GM19023 (cell line): ENCODE measurements at regions not wholly inside any gene's neighbourhood (a gene's known extent, or its start where the extent isn't known, plus 50 kb on each side); places are given as distances from the start of the nearest gene placed in this dataset.

Experiments
- ATAC-seq: cut with Tn5 transposase; IDR thresholded peaks from one replicate; pipeline ENCODE4 v1.9.1; 2021; ENCODE audit warnings: mild to moderate bottlenecking, moderate library complexity; ENCODE audit not compliant: unreplicated experiment

GRCh38 chr9:82679472-82679871 is 383.5 kb downstream of the RASEF start:
- ATAC-seq = no peak

DNA sequence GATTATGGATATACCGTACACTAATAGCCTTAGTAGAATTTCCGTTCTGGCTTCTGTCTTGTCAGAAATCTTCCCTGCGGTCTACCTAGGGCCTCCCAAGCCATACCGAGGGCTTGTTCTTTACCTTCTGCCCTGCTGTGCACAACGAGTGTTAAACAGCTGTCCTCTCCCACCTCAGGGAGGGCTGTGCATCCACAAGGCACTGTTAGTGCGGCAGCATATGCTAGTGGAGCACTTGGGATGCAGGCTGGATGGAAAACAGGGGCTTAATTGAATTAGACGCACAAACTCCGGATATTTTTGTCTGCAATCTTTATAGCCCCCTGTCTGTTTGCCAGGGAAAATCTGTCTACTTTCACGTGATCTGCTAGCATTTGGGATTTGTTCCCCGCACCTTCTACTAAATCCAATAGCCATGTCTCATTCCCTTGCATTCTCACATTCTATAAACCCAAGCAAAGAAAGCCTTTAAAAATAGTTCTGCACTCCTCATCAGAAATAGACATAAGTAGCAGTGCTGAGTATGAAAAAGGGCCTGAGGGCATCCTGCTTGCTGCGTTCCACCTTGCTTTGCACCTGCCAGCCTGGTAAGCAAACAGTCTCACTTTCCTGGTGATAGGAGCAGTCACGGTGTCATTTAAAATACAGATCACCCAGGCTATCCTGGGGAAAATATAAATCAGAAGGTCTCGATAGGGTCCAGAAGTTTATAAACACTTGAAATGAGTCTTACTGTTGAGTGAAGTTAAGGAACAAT is 382.6 kb downstream of the RASEF start:
- ATAC-seq = no peak

DNA sequence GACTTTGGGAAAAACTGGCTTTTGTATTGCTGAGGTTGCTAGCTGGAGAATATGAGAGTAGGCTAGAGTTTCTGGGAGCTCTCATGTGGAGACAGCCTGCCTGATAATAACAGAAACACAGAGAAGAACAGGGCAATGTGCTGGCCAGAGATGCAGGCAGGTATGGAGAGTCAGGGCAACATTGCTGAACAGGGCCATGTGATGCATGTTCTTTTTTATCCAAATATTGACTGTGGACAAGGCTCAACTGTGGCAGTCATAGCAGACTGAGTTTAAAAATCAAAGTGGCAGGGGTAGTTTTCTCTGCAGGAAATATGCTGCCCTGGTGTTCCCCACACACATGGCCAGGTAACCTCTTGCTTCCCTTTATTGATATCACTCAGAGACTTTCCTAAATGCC is 381.1 kb downstream of the RASEF start:
- ATAC-seq = no peak

DNA sequence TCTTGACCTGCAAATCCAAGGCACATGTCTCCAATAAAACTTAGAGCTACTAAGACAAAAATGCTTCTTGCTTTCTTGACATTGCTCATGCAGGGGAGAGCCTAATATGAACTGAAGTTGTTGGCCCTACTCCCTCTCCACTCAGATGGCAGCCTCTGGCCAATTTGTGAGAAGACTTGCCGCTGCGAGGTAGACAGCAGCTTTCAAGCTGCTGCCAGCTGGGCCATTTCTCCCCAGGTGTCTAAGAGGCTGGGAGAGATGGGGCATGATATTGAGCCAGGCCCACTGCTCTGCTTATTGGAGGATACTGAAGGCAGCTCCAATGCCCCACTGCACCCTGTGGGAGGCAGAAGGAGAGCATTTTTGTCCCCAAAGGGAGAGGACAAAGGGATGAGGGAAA is 380.5 kb downstream of the RASEF start:
- ATAC-seq = no peak

GRCh38 chr9:82695704-82696103 is 367.2 kb downstream of the RASEF start:
- ATAC-seq = no peak

DNA sequence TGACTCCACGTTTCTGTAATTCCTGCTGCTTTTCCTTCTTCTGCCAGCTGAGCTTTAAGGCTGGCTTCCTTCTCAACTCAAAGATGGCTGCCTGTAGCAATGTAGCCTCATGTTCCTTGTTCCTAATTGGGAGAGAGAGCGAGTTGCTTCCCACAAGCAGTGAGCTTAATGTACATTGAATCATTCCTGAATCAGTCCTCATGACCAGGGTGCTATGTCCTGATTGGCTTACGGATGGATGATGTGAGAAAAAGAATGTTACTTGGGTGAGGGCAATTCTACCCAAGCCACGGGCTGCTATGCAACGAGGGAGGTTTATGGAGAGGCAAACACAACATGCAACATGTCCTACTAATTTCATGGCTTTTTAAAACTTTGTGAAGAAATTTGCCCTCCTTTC is 356.2 kb downstream of the RASEF start:
- no peak for ATAC-seq

GRCh38 chr9:82716821-82717220 is 346.1 kb downstream of the RASEF start:
- no peak for ATAC-seq

DNA sequence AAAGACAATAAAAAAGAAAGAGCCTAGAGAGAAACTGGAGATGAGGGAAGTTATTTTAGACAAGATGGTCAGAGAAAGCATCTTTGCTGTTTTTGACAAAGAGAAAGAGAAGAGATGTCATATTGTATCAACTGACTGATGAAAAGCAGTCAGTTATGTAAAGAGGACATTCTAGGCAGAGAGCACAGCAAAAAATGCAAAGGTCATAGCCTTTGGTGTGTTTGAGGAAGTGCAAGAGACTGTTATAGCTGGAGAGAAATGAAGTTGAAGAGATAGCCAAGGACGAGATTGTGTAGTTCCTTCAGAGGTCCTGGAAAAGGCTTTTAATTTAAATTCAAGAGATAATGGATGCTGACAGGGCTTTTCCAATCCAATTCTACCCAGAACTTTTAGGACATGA is 342.4 kb downstream of the RASEF start:
- ATAC-seq = no peak

GRCh38 chr9:82721593-82721992 is 341.3 kb downstream of the RASEF start:
- ATAC-seq = no peak

- no peak for ATAC-seq
Measured at GRCh38 chr9:82722051-82722450, 340.9 kb downstream of the RASEF start.

DNA sequence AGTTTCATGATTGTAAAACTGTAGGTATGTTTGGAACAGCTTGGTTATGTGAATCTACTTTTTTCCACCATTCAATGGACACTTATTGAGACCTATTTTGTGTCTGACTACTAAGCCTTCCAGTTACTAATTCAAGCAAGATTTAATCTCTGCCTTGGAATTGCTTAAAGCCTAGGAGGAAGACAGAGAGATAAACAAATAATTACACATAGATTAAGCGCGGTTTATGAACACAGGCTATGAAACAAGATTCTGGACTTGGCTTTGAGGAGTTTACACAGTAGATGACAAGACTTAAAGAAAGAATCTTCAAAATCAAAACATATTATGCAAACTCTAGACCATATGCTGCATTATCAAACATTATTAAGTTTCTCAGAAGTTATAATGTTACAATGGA is 340.4 kb downstream of the RASEF start:
- no peak for ATAC-seq

- no peak for ATAC-seq
Measured at GRCh38 chr9:82726424-82727276, 336.3 kb downstream of the RASEF start.

DNA sequence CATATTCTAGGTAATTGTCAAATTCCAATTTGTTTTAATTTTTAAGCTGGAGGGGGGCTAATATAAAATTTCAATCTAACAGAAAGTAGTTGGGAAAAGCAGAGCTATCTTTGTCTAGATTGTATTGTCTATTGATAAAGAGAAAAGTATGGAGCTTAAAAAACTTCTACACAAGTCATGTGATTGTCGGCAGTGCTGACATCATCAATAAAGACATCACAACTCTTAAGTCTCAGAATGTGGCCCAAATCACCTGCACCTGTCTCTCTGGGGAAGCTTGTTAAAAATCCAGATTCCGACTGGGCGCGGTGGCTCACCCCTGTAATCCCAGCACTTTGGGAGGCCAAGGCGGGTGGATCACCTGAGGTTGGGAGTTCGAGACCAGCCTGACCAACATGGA is 333.8 kb downstream of the RASEF start:
- ATAC-seq = no peak

GRCh38 chr9:82729991-82730589 is 332.9 kb downstream of the RASEF start:
- ATAC-seq = no peak

DNA sequence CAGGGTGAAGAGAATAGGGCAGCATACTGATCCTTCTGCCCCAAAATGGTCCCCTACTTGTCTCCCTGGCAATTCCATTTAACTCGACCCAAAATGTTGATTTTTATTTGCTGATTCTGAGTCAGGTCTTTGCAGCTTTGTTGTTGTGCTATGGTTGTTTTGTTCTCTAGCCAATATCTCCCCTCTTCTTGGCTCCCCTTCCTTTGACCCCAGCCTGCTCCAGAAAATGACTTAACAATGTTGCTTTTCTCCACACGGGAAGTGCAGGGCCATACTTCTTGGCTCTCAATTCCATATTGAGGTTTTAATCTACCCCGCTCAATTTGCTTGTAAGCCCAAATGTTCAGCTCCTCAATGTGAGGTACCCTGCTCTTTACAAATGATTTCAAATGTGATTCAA is 330.0 kb downstream of the RASEF start:
- ATAC-seq = no peak

- ATAC-seq = no peak
Measured at GRCh38 chr9:82736126-82736525, 326.8 kb downstream of the RASEF start.

GRCh38 chr9:82736701-82737100 is 326.2 kb downstream of the RASEF start:
- ATAC-seq = no peak

DNA sequence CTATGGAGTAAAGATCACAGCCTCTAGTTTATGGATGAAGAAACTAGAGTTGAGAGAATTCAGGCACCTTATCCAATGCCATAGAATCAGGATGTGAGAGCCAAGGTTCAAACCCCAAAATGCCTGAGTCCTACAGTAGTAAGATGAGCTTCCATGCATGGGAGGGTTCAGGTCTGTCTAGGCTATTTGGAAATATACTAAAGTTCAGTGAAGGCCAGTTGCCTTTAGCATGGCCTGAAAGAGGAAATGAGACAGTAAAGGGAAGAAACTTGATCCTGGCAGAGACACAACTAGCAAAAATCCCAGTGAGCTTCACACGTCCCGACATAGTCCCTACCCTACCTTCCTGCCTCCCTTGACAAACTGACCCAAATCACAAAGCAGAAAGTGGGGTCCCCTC is 317.0 kb downstream of the RASEF start:
- no peak for ATAC-seq

- no peak for ATAC-seq
Measured at GRCh38 chr9:82750411-82750913, 312.5 kb downstream of the RASEF start.

- no peak for ATAC-seq
Measured at GRCh38 chr9:82757924-82758323, 305.0 kb downstream of the RASEF start.

DNA sequence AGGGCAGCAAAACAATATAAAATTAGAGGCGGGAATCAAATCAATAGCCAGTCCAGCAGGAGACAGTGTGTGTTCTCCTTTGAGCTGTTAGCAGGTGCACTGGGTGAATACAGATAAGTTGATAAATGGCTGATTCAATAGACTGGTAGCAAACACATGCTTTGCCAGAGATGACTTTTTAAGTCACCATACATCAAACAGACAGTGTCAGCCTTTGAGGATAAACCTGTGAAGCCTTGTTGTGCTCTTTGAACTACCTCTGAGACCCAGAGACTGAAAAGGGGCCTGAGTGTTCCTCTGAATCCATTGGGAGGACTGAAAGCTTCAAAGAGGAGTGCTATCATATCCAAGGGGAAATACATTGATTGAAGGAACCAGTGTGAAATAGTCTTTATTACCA is 301.9 kb downstream of the RASEF start:
- no peak for ATAC-seq

DNA sequence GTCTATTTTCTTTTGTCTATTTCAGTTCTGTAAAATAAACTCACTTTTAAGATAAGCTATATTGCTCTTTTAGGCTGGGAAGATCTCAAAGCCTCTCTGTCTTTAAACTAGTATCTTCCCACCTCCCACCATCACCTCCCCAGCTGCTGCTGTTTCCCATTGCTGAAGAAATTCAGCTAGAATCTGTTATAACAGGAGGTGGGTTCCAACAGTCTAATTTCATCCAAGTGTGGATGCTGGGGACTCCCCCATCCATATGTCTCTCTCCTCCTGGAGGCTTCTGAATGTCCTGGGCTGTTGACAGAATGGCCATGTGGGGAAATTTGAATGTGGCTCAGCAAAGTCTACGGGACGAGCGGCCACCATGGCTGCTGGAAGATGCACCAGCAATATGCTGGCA is 301.0 kb downstream of the RASEF start:
- ATAC-seq = no peak
